ENCODE measurements at regions not wholly inside any gene's neighbourhood (a gene's known extent, or its start where the extent isn't known, plus 50 kb on each side); places are given as distances from the start of the nearest gene placed in this dataset.
"Not testable (repeated sequence)": the region's sequence is repeated elsewhere in the genome, so short reads cannot be mapped to it uniquely, and the experiment has no call there.

DNA sequence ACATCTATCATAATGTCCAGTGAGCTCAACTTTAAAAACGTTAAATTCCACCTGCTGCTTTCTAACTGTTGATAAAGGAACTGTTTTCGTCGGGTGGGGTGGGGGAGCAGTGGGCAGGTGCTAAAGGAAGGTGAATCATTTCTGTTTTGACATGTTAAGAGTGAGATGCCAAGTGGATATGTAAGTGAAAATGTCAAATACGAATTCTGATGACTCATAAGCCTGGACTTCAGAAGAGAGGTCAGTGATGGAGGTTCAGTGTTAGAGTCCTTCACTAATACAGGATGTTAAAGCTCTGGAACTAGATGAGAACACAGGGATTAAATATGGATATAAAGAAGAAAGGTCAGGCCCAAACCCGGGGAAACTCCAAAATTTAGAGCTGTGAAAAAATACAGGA is 617.9 kb upstream of the CTNND2 start:
- no peak overlapping the region for H3K4me3 Mint-ChIP-seq
- H3K27ac Mint-ChIP-seq = peak overlapping the region in 1 of 3 experiments; percentile 49; a peak in 1 of 7 replicates
- no peaks in the 10 kb centered on the region for H3K4me1 ChIP-seq (ENCODE audit: insufficient read depth, low read length)
- peaks cover 8 to 19% of the 10 kb centered on the region in 2 experiments; a peak in 4 of 5 replicates for H3K9me3 Mint-ChIP-seq
- WGBS (ENCODE audit: extremely low coverage, insufficient read length, low lambda C conversion rate) = no CpG with 5 or more reads among the region's 5 CpGs
- no peak overlapping the region for H2BK120ac ChIP-seq (ENCODE audit: low read depth, low read length, poor library complexity, severe bottlenecking)
- no peaks in the 10 kb centered on the region for H4K20me1 ChIP-seq (ENCODE audit: control insufficient read depth, insufficient read depth, insufficient read length)
- no peak overlapping the region for H3K9ac ChIP-seq (ENCODE audit: extremely low read depth, insufficient read length, low read length)
- H4K5ac ChIP-seq (ENCODE audit: insufficient read length, low read depth, low read length) = no peak overlapping the region
- TF ChIP-seq, protein P1, sequence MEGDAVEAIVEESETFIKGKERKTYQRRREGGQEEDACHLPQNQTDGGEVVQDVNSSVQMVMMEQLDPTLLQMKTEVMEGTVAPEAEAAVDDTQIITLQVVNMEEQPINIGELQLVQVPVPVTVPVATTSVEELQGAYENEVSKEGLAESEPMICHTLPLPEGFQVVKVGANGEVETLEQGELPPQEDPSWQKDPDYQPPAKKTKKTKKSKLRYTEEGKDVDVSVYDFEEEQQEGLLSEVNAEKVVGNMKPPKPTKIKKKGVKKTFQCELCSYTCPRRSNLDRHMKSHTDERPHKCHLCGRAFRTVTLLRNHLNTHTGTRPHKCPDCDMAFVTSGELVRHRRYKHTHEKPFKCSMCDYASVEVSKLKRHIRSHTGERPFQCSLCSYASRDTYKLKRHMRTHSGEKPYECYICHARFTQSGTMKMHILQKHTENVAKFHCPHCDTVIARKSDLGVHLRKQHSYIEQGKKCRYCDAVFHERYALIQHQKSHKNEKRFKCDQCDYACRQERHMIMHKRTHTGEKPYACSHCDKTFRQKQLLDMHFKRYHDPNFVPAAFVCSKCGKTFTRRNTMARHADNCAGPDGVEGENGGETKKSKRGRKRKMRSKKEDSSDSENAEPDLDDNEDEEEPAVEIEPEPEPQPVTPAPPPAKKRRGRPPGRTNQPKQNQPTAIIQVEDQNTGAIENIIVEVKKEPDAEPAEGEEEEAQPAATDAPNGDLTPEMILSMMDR (conservative IDR thresholded peaks at IDR 0.05) = no peak
- no peak overlapping the region for H3K14ac ChIP-seq (ENCODE audit: insufficient read depth, low read length)
- H3K79me1 ChIP-seq (ENCODE audit: insufficient read depth, low read depth, low read length, poor library complexity, severe bottlenecking) = no peaks in the 10 kb centered on the region
- H3K9me3 ChIP-seq (ENCODE audit: control insufficient read depth, low read depth, low read length) = no peaks in the 10 kb centered on the region
- H3K18ac ChIP-seq (ENCODE audit: insufficient read length, low read depth, low read length) = no peak overlapping the region
- no peak overlapping the region for H3T11ph ChIP-seq (ENCODE audit: low read length)
- no peak overlapping the region for H2AFZ ChIP-seq (ENCODE audit: low read length)
- no peak overlapping the region for H4K8ac ChIP-seq (replicated peaks; ENCODE audit: insufficient read length, low read depth, low read length)
- no peaks in the 10 kb centered on the region for H3K27me3 Mint-ChIP-seq (ENCODE audit: low read depth)
- H4K91ac ChIP-seq (ENCODE audit: insufficient read length, low read depth, low read length) = no peak overlapping the region
- no peak overlapping the region for H3K27ac ChIP-seq (ENCODE audit: insufficient read length, low read depth, low read length)
- no peak for DNase-seq
- no peak overlapping the region for H3K56ac ChIP-seq (ENCODE audit: insufficient read length, low read depth, low read length)
- no peaks in the 10 kb centered on the region for H3K27me3 ChIP-seq (ENCODE audit: insufficient read depth, low read length)
- no peak overlapping the region for H2BK20ac ChIP-seq (ENCODE audit: low read depth, low read length, poor library complexity, severe bottlenecking)
- no peak overlapping the region for H2AK5ac ChIP-seq (ENCODE audit: insufficient read length, low read length)
- H3K23ac ChIP-seq (ENCODE audit: insufficient read length, low read depth, low read length) = no peak overlapping the region
- no peak overlapping the region for H2BK15ac ChIP-seq (ENCODE audit: low read depth, low read length)
- no peak overlapping the region for H3K4ac ChIP-seq (ENCODE audit: low read depth, low read length)
- no peak overlapping the region for H2BK12ac ChIP-seq (ENCODE audit: insufficient read length, low read depth, low read length)
- H3K23me2 ChIP-seq (ENCODE audit: insufficient read length, low read depth, low read length, poor library complexity, severe bottlenecking) = no peaks in the 10 kb centered on the region
- no peak overlapping the region for H2BK5ac ChIP-seq (ENCODE audit: insufficient read length, low read length)
- peaks cover 12 to 37% (median 15%) of the 10 kb centered on the region in 3 experiments for H3K36me3 Mint-ChIP-seq (ENCODE audit: insufficient read depth in 1 of 3, low read depth in 3 of 3)
- no peak overlapping the region for H3K4me2 ChIP-seq (ENCODE audit: insufficient read depth, insufficient read length, low read length)
- peaks cover 0 to 4% of the 10 kb centered on the region in 2 experiments; a peak in 1 of 4 replicates for H3K4me1 Mint-ChIP-seq
- H3K79me2 ChIP-seq (ENCODE audit: insufficient read depth, low read length) = no peaks in the 10 kb centered on the region

DNA sequence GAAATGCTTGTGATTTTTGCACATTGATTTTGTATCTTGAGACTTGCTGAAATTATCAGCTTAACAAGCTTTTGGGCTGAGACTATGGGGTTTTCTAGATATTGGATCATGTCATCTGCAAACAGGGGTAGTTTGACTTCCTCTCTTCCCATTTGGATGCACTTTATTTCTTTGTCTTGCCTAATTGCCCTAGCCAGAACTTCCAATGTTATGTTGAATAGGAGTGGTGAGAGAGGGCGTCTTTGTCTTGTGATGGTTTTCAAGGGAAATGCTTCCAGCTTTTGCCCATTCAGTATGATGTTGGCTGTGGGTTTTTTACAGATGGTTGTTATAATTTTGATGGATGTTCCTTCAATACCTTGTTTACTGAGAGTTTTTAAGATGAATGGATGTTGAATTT is 600.7 kb upstream of the CTNND2 start:
- not testable (repeated sequence) for H3T11ph ChIP-seq (ENCODE audit: low read length); H2AFZ ChIP-seq (ENCODE audit: low read length); H2BK12ac ChIP-seq (ENCODE audit: insufficient read length, low read depth, low read length); DNase-seq; H2BK20ac ChIP-seq (ENCODE audit: low read depth, low read length, poor library complexity, severe bottlenecking); H3K4me2 ChIP-seq (ENCODE audit: insufficient read depth, insufficient read length, low read length); H3K4ac ChIP-seq (ENCODE audit: low read depth, low read length); H3K9ac ChIP-seq (ENCODE audit: extremely low read depth, insufficient read length, low read length); H3K9me3 ChIP-seq (ENCODE audit: control insufficient read depth, low read depth, low read length); H4K8ac ChIP-seq (replicated peaks; ENCODE audit: insufficient read length, low read depth, low read length); H2BK120ac ChIP-seq (ENCODE audit: low read depth, low read length, poor library complexity, severe bottlenecking); H3K79me1 ChIP-seq (ENCODE audit: insufficient read depth, low read depth, low read length, poor library complexity, severe bottlenecking); H2AK5ac ChIP-seq (ENCODE audit: insufficient read length, low read length); H3K23me2 ChIP-seq (ENCODE audit: insufficient read length, low read depth, low read length, poor library complexity, severe bottlenecking); H3K79me2 ChIP-seq (ENCODE audit: insufficient read depth, low read length); H3K14ac ChIP-seq (ENCODE audit: insufficient read depth, low read length); H2BK5ac ChIP-seq (ENCODE audit: insufficient read length, low read length); H4K5ac ChIP-seq (ENCODE audit: insufficient read length, low read depth, low read length); H3K23ac ChIP-seq (ENCODE audit: insufficient read length, low read depth, low read length); H3K27ac ChIP-seq (ENCODE audit: insufficient read length, low read depth, low read length); H4K20me1 ChIP-seq (ENCODE audit: control insufficient read depth, insufficient read depth, insufficient read length); H3K27me3 ChIP-seq (ENCODE audit: insufficient read depth, low read length); H3K18ac ChIP-seq (ENCODE audit: insufficient read length, low read depth, low read length); H3K27me3 Mint-ChIP-seq (ENCODE audit: low read depth); H2BK15ac ChIP-seq (ENCODE audit: low read depth, low read length); H3K4me1 ChIP-seq (ENCODE audit: insufficient read depth, low read length); H3K56ac ChIP-seq (ENCODE audit: insufficient read length, low read depth, low read length); H4K91ac ChIP-seq (ENCODE audit: insufficient read length, low read depth, low read length)
- H3K9me3 Mint-ChIP-seq = peaks cover 44 to 65% of the 10 kb centered on the region in 2 experiments; a peak in 4 of 5 replicates
- H3K4me1 Mint-ChIP-seq = peaks cover 25 to 38% of the 10 kb centered on the region in 2 experiments
- peak overlapping the region; percentile 53 to 94 (median 69); a peak in 6 of 7 replicates for H3K27ac Mint-ChIP-seq
- peak overlapping the region in 1 of 2 experiments; percentile 7; a peak in 1 of 5 replicates for H3K4me3 Mint-ChIP-seq
- peaks cover 25 to 66% (median 53%) of the 10 kb centered on the region in 3 experiments for H3K36me3 Mint-ChIP-seq (ENCODE audit: insufficient read depth in 1 of 3, low read depth in 3 of 3)
- no CpG with 5 or more reads among the region's 1 CpG for WGBS (ENCODE audit: extremely low coverage, insufficient read length, low lambda C conversion rate)
